NCI-H1048 (cell line): ENCODE measurements at regions not wholly inside any gene's neighbourhood (a gene's known extent, or its start where the extent isn't known, plus 50 kb on each side); places are given as distances from the start of the nearest gene placed in this dataset.

ENCODE experiments used
- DNase-seq: peaks from one replicate; lab custom pipeline; 2025; lab: John Stamatoyannopoulos, UW

DNA sequence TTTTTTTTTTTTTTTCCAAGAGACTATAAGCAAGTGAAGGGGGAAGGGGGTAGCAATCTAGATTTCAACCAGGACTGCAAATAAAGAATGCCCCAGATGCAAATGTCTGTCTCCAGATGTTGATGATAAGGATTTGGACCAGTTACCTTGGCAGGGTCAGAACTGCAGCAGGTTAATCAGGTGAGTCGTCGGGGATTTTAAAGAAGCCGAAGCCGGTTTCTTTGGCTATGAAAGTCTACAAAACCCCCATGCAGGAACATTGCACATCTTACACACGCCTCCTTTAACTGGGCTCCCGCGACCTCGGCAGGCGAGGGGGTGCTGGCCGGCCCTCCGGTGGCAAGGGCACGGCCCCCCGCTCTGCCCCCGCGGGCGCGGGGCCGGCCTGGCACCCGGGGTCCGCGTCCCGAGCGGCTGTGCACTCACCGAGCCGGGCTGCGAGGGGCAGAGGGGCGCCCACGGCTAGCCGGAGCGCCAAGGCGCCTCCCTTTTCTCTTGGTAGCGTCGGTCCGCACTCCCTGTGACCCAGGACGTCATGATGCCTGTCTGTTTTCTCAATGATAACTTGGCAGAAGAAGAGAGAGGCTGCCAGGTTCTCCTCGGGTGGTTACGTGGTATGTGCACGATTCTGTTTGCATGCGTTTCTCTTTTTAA, 366.3 kb upstream of the ESRRG start:
- DNase-seq, result no peak

DNA sequence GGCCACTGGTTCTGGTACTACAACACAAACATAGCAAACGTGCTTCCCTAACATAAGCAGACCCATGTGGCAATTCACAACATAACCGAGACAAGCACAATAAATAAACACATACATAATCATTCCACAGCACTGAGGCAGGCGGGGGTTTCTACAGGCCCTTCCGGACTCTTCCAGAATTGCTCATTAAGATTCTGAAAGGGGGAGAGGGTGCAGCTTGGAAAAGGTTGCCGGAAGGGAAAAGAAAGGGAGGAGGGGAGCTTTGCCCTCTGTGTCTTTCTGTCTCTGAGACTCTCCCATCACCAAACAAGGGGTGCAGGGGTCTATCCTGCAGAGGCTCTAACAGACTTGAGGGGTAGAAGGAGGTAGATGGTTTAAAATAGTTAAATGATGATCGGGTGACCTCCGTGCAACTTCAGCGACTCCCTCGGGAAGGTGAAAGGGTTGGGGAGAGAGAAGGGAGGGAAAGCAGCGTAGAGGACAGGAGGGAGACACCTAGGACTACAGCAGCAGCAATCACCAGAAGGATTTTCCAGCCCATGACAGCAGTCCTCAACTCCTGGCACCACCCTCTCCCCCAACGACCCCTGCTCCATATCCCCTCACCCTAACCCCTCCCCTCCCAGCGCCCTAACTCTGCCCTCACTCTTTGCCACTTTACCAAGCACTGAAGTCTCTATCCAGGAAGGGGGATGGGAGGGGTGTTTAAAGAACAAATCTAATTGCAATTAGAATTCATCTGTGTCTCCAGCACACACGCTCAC, 365.5 kb upstream of the ESRRG start:
- no peak for DNase-seq

DNA sequence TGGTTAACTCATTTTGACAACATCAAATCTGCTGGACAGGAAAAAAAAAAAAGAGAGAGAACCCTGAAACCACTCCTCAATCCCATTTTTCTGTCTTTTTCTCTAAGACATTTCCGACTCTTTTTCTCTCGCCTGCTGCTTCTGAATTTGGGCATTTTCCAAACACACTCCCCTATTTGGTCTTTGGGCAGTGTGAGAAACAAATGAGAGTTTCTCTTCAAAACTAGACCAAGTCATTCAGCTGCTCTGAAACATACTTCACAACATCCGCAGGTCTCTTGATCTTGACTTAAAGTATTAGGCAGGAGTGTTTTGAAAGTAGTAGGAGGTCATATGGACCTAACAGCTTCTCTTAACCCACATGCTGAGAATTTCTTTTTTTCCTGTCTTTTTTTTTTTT, 364.8 kb upstream of the ESRRG start:
- no peak for DNase-seq

DNA sequence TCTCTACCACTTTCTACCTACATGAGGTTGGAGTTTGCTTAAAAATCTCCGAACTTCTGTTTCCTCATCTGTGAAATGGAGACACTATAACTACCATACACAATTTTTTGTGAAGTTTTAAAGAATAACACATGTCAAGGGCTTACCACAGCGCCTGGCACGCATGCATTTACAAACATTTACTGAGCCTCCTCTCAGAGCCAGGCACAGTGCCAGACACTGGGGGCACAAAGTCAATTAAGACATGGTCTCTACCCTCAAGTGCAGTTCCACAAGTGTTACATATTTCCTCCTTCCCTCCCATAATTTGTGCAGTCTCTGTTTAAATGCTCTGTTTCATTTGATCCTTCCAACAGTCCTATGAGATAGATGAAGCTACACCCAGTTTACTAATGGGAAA, 356.4 kb upstream of the ESRRG start:
- no peak for DNase-seq

DNA sequence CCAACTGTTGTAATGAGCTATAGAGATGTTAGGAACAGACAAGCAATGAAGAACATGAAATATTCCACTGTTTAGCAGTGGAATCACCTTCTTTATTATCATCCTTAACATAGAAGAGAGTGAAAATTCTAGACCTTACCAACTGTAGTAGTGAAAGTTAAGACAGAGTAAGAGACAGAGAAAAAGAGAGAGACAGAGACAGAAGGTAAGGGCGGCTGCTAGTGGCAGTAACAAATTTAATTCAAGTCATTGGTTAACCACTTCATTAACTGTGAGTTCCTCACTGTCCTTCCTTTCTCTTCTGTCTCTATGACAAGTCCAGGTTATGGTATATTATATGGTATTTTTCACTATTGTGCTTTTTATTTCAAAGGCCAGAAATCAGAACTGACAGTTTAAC, 355.7 kb upstream of the ESRRG start:
- no peak for DNase-seq

DNA sequence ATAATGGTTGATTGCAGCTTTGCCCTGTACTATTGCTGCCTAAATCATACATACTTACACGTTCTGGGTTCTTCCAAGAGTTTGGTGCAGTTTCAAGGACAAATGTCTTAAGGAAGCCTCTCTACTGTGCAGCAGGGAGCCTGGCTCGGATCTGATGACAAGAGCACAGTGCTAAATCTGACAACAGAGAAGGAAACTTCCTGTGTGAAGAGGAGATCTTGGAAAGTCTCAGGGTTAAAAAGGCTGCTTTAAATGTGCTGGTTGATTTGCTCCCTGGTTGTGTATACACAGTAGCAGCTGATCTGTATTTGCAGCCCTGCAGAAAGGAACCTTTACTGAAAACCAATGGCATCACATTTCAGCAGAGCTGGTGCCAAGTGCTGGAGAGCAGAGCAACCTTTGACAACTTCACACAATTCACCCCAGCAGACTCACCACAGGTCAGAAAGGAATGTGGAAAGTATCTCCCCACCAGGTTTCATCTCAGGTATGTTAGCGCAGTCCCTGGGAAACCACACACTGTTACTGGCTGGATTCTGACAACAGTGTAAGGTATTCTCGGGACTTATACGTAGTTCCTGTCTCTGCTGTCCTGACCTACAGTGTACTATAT, 355.0 kb upstream of the ESRRG start:
- DNase-seq, result no peak

DNA sequence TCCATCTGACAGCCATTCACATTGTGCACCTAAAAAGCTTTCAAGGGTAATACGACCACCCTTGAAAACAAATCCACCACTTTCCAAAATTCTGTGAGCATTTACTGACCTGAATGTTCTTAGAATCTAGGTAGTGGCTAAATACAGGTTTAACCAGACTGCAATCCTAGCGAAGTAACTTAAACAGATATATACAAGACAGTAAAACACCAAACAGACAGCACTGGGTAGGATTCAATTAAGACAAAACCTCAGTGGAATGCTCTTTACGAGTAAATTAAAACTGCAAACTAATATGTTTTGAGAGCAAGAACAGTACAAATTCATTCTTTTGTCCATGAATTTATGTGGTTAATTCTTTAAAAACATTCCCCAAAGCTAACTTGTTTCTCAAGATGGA, 354.2 kb upstream of the ESRRG start:
- no peak for DNase-seq

DNA sequence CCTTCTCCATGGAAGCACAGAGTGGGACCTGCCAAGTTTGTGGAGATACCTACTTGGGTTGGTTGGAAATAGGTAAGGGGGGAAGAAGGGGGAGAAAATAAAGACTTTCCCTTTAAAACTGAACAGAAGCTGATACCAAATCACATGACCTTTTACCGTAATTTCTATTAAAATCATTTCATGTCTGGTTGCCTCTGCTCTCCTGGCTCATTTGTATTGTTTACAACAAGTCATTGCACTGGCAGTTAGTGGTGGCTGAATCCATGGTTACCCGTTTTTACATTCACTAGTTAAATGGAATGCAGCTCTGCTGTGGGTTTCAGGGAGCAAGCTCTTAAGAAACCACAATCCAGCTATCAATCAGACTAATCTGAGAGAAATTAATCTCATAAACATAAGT, 353.7 kb upstream of the ESRRG start:
- peak; percentile 15 for DNase-seq

DNA sequence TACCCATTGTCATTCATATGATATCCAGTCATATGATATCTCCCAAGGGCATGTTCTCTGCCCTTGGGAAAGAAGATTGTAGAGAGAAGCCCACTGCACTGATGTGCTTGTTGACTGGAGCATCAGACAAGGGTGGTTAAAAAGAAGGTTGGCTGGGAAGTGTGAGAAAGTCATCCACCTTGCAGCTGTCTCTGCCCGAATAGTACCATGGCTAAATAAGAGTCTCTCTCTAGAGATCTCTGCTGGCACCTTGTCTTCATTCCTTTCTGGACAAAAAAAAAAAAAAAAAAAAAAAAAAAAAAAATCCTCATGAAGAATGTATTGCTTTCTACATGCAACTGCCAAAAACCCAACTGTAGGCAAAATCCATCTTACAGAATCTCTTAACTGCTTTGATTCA, 349.7 kb upstream of the ESRRG start:
- DNase-seq, result no peak

DNA sequence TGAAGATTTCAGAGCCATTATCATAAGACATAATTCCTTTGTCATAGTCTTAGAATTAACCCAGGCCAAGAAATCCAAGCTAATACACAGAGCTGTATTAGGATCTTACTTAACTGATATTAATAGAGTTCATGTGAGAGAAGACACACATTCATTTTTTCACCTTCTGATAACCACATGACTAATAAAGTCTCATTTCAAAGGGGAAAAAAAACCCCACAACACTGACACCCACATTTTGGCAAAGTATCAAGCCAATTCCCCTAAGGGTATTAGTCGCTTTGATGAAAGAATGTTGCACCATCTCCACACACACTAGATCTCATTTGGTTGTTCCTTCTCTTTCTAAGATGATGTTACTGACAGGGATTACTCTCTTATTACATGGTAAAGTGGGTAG, 344.4 kb upstream of the ESRRG start:
- no peak for DNase-seq

DNA sequence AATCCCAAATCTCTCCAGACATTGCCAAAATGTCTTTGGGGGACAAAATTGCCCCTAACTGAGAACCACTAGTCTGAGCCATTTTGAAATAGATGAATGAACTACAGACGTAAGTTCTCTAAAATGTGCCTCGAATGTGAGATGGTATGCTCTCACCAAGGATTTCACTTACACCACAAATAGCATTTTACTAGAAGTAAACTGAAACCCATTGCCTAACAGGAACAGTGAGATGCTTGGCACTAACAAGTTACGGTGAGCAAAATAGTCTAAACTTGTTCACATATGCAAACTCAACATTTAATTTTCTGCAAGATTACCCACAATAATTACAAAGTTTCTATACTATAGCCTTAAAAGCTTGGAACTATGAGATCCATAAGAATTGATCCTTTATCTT, 343.6 kb upstream of the ESRRG start:
- no peak for DNase-seq

DNA sequence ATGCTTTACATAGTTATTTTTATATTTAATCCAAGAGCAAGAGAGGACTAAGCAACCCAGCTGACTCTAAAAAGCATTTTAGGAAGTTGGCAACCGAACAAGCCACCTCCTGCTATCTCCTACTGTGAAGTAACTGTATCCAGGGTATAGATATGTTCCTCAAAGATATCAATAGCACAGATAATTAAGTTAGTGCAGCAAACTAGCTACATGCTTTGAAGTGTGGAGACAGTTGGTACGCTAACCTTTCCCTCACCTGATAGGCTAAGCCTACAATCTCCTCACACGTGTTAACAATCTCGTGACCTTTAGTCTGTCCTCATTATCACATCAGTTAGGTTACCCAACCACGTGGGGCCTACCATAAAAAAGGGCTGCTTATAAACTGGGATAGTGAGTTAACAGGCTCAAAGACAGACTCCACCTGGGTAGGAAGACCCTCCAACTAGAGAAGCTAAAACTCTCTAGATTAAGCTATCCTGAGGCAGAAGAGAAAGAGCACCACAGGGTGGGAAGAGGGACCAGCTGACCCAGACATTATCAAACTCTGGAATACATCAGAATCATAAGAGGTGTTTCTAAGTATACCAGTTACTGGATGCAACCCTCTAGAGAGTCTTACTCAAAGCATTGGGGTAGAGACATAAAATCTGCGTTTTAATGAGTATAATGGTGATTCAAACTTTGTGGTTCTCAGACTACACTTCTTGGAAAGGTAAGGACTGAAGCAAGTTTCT, 340.1 kb upstream of the ESRRG start:
- DNase-seq, result no peak

DNA sequence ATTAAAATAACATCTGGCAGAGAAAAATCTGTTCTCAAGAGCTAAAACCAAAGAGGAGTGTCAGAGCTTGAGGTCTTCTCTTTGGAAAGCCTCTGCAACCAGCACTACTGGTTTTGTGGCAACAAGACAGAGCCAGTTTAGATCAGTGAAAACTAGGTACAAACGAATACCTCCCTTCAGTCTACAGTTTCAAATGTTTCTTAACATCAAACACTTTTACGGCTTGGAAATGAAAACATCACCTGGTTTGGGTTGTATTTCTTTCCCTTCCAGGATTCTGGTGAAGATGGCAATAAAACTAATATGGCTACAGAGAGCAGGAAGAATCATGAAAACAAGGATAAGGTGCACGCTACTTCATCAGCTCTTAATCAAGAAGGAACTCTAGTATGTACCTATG, 339.4 kb upstream of the ESRRG start:
- DNase-seq, result no peak

DNA sequence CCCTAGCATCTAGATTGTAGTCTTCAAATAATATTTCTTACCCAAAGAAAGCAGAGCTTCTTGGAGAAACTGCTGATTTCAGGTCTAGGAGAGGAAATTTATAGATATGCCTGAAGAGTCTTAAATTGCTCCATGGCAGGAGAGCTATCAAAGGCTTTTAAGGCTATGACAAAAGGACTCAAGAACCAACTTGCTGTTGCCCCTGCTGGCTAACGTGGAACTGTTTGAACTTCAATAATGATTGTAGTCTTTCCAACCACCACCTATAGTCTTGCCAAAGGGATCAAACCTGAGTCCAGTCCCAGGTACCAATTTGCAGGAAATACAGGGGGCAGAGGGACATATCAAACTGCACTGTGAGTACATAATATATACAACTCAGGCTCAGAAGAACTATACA, 336.2 kb upstream of the ESRRG start:
- DNase-seq, result no peak

DNA sequence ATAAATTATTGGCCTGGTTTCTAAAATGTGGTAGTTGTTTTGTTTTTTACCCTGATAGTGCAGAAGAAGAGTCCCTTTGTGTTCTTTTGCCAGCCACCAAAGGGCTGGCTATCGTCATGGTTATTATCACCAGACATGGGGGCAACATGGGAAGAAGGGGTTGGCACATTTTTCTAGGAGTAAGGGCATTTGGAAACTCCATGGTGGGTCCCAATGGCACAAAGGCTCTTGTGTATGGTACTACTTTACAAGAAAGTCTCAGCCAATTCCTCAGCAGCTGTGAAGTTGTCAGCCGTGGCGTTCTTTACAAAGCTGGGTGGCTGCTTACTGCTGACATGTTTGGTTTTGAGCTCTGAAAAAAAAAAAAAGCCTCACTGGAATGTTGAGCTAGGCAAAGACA, 330.4 kb upstream of the ESRRG start:
- DNase-seq, result no peak

DNA sequence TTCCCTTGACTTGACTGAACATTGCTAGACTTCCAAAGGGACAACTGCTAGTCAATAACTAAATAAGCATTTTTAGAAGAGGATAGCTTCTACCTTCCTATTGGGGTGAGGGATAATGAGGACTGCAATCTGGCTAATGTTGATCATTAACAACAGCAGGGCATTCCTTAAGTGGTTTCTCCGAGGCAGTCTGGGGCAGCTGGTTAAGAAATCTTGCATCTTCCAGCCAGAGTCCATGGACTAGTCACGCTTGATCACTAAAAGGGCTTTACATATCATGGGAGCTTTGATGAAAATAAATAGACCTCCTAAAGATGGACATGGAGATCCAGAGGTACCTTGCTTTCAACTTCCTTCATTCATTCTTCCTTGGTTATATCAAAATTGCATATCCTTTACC, 329.4 kb upstream of the ESRRG start:
- no peak for DNase-seq

DNA sequence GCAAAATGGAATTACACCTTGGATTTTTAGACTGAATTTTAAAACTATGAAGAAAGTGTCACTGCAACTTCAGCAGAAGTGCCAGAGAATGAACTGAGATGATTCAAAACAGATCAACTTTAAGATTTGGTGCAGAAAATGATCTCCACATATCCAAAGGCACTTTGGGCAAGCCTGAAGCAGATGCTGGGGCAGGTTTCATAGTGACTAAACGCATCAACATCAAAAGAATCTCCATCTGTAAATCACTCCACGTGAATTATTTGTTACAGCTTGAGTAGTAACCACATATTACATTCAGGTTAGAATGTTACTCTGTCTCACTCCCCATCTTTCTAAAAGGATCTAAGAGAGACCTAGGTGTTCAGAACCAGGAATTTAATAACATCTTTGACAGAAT, 329.0 kb upstream of the ESRRG start:
- DNase-seq, result no peak

DNA sequence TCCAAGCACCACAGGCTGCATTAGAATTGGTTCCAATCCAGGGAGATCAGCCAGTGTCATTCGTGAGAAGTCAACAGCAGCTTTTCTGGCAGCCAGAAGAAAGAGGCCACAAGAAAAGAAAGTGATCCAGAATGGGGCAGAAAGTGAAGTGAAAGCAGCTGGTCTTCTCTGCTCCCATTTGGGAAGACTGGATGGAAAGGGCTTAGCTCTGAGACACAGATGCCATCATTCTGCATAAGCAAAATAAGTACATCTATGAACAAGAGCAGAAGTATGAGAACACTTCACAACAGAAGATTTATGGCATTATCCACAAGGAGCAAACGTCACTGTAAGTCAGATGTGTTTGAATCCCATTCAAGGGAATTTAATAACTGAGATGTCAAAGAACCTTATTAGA, 326.5 kb upstream of the ESRRG start:
- DNase-seq, result no peak

DNA sequence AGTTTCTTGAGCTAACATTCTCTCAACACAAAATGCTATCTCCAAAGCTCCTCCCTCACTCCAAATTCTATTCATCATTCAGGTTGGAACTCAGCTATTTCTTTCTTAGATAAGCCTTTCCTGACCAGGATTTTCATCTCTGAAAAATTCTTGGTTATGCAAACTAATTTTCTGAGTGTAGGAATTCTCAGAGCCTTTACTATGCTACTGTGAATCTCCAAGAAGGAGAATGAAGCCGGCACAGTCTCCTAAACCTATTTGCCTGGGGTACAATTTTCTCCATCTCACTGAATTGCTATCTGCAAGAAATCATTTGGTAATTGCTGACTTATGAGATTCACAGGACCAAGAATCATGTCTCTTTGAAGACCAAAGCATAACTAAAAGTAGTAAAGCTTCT, 325.9 kb upstream of the ESRRG start:
- DNase-seq, result no peak

DNA sequence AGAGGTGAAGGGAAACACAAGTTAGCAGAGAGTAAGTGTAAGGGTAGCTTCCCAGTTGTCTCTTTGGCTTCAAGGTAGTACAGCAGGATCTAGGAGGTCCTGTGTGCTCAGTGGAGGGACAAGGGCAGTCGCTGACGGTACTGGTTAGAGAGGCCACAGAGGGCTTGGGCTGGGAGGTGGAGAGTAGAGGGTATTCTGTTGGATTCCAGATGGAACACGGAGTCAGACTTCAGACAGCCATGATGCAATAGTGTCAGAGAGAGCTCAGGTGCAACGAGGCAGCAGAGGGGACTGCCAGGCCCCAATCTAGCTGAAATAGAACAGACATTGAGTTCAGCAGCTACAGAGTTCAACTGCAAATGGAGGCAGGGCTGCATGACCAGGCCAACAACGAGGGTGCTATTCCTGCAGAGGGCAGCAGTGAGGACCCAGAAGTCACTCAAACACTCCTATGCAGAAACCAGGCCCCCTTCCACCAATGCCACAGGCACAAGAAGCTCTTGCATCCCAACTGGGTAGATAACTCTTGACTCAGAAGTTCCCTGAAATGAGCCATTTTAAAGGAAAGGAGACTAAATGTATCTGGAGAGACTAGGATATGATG, 325.0 kb upstream of the ESRRG start:
- DNase-seq, result no peak

DNA sequence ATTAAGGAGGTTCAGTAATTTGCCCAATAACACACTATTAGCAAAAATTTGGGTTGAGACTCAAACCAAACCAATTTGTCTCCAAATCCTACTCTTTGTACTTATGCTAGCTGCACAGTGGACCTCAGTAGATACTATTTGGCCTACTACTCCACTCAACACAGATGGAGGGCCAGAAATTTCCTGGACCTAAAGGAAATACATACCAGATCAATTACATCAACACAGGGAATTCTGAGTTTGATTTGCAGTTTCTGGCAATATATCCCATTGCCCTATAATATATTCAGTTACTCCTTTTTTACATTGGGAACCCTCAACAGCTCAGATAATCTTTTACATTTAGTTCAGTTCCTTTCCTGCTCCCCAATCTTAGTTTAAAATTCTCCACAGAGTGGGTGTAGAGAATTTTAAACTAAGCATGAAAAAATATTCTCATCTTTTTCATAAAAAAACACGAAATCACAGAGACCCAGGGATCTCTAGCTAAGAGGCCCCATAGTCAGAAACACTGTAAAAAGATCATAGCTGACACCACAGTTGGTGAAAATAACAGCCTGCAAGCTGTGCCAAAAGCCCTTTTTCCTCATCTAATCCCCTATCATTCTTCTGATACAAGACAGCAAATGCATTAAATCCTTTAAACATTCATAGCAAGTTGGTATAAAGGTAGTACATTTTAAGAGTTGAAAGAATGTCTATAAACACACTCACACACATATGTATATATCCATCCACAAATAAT, 317.7 kb upstream of the ESRRG start:
- DNase-seq, result no peak

DNA sequence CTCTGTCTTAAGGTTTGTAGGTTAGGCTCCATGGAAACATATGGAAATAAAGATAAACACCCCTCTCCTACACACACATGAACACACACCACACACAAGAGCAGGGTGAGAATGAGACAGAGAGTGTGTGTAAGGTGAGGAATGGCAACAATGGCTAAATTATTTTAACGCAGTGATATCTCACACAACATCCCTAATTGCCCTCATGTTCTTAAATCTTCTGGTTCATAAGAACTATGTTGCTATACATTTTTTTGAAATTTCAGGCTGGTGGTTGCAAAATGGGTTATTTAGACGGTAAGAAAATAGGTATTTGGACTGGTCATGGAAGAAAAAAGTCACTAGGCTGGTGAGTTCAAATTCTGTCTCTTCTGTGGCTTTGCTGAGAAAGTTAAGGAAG, 316.7 kb upstream of the ESRRG start:
- no peak for DNase-seq
